GM12878 (cell line): ENCODE measurements at regions not wholly inside any gene's neighbourhood (a gene's known extent, or its start where the extent isn't known, plus 50 kb on each side); places are given as distances from the start of the nearest gene placed in this dataset.

Source experiments
- ATAC-seq: fragments of 200-7000 bp; cut with Tn5 transposase; 3 replicates; pipeline ENCODE4 v1.9.1; 2020; ENCODE audit warnings: mild to moderate bottlenecking, moderate library complexity
- BruUV-seq: library from RNA; stranded (reverse); fragments of 400-500 nt; replicated peaks from 2 replicates; lab custom pipeline; 2021; lab: Mats Ljungman, UMichigan
- CTCF ChIA-PET: fragments of 300-600 bp; sonication (Branson Sonifier 250); formaldehyde crosslinking; extraction: SDS; loops from one replicate; lab custom pipeline; 2021; ENCODE audit warnings: inconsistent platforms; lab: Yijun Ruan, JAX
- POLR2A ChIA-PET: fragments of 350-600 bp; formaldehyde crosslinking; extraction: SDS; loops from one replicate; lab custom pipeline; 2021; ENCODE audit warnings: inconsistent platforms; lab: Charles Lee
- RAD21 ChIA-PET: fragments of 300-600 bp; sonication (Branson Sonifier 250); formaldehyde crosslinking; loops from one replicate; lab custom pipeline; 2023; ENCODE audit warnings: antibody characterized with exemption; ENCODE audit not compliant: unreplicated experiment; lab: Charles Lee
- SMC1A ChIA-PET: fragments of 300-600 bp; sonication (Branson Sonifier 250); formaldehyde crosslinking; loops from one replicate; lab custom pipeline; 2023; ENCODE audit not compliant: unreplicated experiment, uncharacterized antibody; lab: Charles Lee
- DNase-seq: peaks from one replicate; pipeline ENCODE4 v3.0.0-alpha.2; 2011; ENCODE audit warnings: low read depth, low spot score
- FAIRE-seq: peaks from 3 replicates; lab custom pipeline; 2011; peaks lifted over from hg19 to GRCh38; lab: Jason Lieb, UNC
- H2AFZ ChIP-seq: 2 replicates; pipeline ENCODE4 v1.6.0; 2011; ENCODE audit warnings: low read depth, low read length, control low read depth; ENCODE audit not compliant: control insufficient read depth
- H3K27ac ChIP-seq: 2 replicates; pipeline ENCODE4 v1.5.1; 2011; ENCODE audit warnings: control low read depth; ENCODE audit not compliant: control insufficient read depth, insufficient read depth
- H3K27me3 ChIP-seq, 2 experiments: replicated peaks in 1 of 2; 2 replicates each; pipeline versions ENCODE4 v1.6.0 to v1.6.1; 2011; ENCODE audit warnings: low read length in 1 of 2; ENCODE audit not compliant: control insufficient read depth in 2 of 2, insufficient read depth in 2 of 2
- H3K36me3 ChIP-seq, 2 experiments: 2 replicates each; pipeline ENCODE4 v1.5.1; 2011; ENCODE audit warnings: low read length in 1 of 2; ENCODE audit not compliant: control insufficient read depth in 2 of 2, insufficient read depth in 2 of 2
- H3K4me1 ChIP-seq: 2 replicates; pipeline ENCODE4 v1.6.1; 2011; ENCODE audit warnings: mild to moderate bottlenecking, low read length, moderate library complexity, mixed read lengths; ENCODE audit not compliant: control insufficient read depth, insufficient read depth
- H3K4me2 ChIP-seq: 2 replicates; pipeline ENCODE4 v1.6.0; 2011; ENCODE audit warnings: control low read depth; ENCODE audit not compliant: control insufficient read depth, insufficient read depth
- H3K4me3 ChIP-seq: fragments of 200-600 bp; sonication (generic); 2 replicates; pipeline ENCODE4 v1.5.1; 2016
- H3K79me2 ChIP-seq: 2 replicates; pipeline ENCODE4 v1.6.0; 2011; ENCODE audit warnings: low read length; ENCODE audit not compliant: control insufficient read depth, insufficient read depth
- H3K9ac ChIP-seq: 2 replicates; pipeline ENCODE4 v1.8.0; 2011; ENCODE audit warnings: low read length, control low read depth, mixed read lengths; ENCODE audit not compliant: control insufficient read depth, insufficient read depth
- H3K9me3 ChIP-seq: replicated peaks from 3 replicates; pipeline ENCODE4 v1.5.1; 2011; ENCODE audit warnings: mild to moderate bottlenecking, low read length; ENCODE audit not compliant: control insufficient read depth, insufficient read depth
- H4K20me1 ChIP-seq: 2 replicates; pipeline ENCODE4 v1.6.0; 2011; ENCODE audit not compliant: control insufficient read depth, insufficient read depth
- BACH1 ChIP-seq: fragments of 450-650 bp; IDR thresholded peaks from 2 replicates; pipeline ENCODE4 v1.6.1; 2017; ENCODE audit warnings: mild to moderate bottlenecking, borderline replicate concordance
- CHD2 ChIP-seq: IDR thresholded peaks from 2 replicates; pipeline ENCODE4 v1.6.1; 2011; ENCODE audit warnings: low read depth, low read length, improper control_type of control experiment, borderline replicate concordance
- HDAC6 ChIP-seq: fragments of 200-600 bp; sonication (generic); IDR thresholded peaks from one replicate; pipeline ENCODE4 v1.8.0; 2017; ENCODE audit warnings: antibody characterized with exemption; ENCODE audit not compliant: unreplicated experiment
- NFXL1 ChIP-seq: fragments of 450-650 bp; IDR thresholded peaks from 2 replicates; pipeline ENCODE4 v1.6.1; 2017; ENCODE audit warnings: antibody characterized with exemption, mild to moderate bottlenecking, borderline replicate concordance
- NFYB ChIP-seq: IDR thresholded peaks from 2 replicates; pipeline ENCODE4 v1.6.1; 2011; ENCODE audit warnings: low read depth, mild to moderate bottlenecking, low read length, improper control_type of control experiment, moderate library complexity; ENCODE audit not compliant: insufficient read depth
- NR2C2 ChIP-seq: IDR thresholded peaks from 2 replicates; pipeline ENCODE4 v1.6.1; 2011; ENCODE audit warnings: borderline replicate concordance, low read depth; ENCODE audit not compliant: control insufficient read depth, insufficient read length
- RFX5 ChIP-seq: IDR thresholded peaks from 2 replicates; pipeline ENCODE4 v1.6.1; 2011; ENCODE audit warnings: low read depth, low read length, improper control_type of control experiment
- SIX5 ChIP-seq: IDR thresholded peaks from 2 replicates; pipeline ENCODE4 v1.6.1; 2011; ENCODE audit warnings: mild to moderate bottlenecking, low read depth, low read length, moderate library complexity; ENCODE audit not compliant: severe bottlenecking
- SMAD1 ChIP-seq: fragments of 450-650 bp; IDR thresholded peaks from 2 replicates; pipeline ENCODE4 v1.6.1; 2018; ENCODE audit warnings: mild to moderate bottlenecking, low read depth; ENCODE audit not compliant: partially characterized antibody
- SMARCA5 ChIP-seq: fragments of 450-650 bp; IDR thresholded peaks from 2 replicates; pipeline ENCODE4 v1.6.1; 2017; ENCODE audit warnings: mild to moderate bottlenecking
- SMC3 ChIP-seq: IDR thresholded peaks from 2 replicates; pipeline ENCODE4 v1.6.1; 2011; ENCODE audit warnings: low read length, improper control_type of control experiment, borderline replicate concordance
- ZBED1 ChIP-seq: IDR thresholded peaks from 2 replicates; pipeline ENCODE4 v1.6.1; 2016; ENCODE audit warnings: borderline replicate concordance
- ZNF24 ChIP-seq: fragments of 450-650 bp; IDR thresholded peaks from 2 replicates; pipeline ENCODE4 v1.6.1; 2017; ENCODE audit warnings: antibody characterized with exemption, mild to moderate bottlenecking
- WGBS: methylation state at CpG from one replicate; pipeline ENCODE4 v1.1.6; 2016; ENCODE audit warnings: low lambda C conversion rate; ENCODE audit not compliant: insufficient replicate concordance, insufficient coverage; ENCODE audit errors: missing lambda C conversion rate; 5-methylcytosine and 5-hydroxymethylcytosine counted together
- in situ Hi-C: fragments of 300-500 bp; cut with MboI; formaldehyde crosslinking; loops from 9 replicates; pipeline ENCODE4 v1.14.3; 2018; ENCODE audit warnings: mixed read lengths
- intact Hi-C: fragments of 100-400 bp; cut with micrococcal nuclease; formaldehyde crosslinking; loops from one replicate; pipeline ENCODE4 v1.14.2; 2022; ENCODE audit not compliant: unreplicated experiment
- TF ChIP-seq, protein P1 (sequence below): fragments of 450-650 bp; IDR thresholded peaks from 2 replicates; pipeline ENCODE4 v1.6.1; 2018; ENCODE audit warnings: borderline replicate concordance, mild to moderate bottlenecking; ENCODE audit not compliant: partially characterized antibody
- TF ChIP-seq, protein P2 (sequence below): IDR thresholded peaks from 2 replicates; pipeline ENCODE4 v1.6.1; 2012; ENCODE audit warnings: improper control_type of control experiment, low read depth, low read length; ENCODE audit not compliant: insufficient replicate concordance

DNA sequence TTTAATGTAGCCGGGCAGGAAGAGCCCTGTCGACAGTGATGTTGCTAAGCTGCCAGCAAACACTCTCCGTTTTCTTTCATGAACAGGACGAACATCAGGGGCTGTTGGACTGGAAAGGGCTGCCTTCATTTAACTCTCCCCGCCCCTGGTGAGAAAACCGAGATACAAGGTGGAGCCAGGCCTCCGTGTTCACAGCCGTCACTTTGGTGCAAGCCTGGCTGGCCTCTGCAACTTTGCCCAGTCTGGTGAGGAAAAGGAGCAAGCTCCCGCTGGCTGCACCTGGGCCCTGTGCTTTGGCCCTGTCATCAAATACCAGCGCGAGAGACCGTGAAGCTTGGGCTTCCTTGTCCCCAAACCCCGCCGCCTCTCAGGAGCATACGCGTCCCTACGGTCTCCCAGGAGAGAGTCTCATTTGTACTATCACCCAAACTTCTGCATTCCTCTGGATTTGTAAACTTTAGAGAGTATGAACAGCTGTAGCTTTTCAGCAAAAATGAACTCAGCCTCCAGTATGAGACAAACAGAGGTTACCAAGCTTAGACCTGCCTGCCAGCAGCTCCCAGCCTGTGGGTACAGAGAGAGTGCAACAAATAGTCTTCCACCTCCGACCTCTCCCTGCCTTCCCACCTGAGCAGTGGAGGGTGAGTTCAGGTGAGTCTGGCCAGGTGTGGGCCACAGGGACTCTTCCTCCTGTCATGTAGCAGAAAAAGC is 445.3 kb upstream of the MGMT start:
- BruUV-seq, result no TSS peak
- intact Hi-C loops (no loop called here), in situ Hi-C loops (no loop called here)
- ATAC-seq (no peak), FAIRE-seq (no peak), DNase-seq (no peak)
- CTCF ChIA-PET, result no interaction called here
- Histone ChIP-seq H3K4me3 (no peak overlapping the region), H3K9me3 (no peaks in the 10 kb centered on the region), H3K4me1 (no peaks in the 10 kb centered on the region), H4K20me1 (no peaks in the 10 kb centered on the region), H3K9ac (no peak overlapping the region), H3K27ac (no peak overlapping the region), H3K4me2 (no peak overlapping the region), H3K27me3 (no peaks in the 10 kb centered on the region), H2AFZ (no peak overlapping the region), H3K36me3 (no peaks in the 10 kb centered on the region), H3K79me2 (no peaks in the 10 kb centered on the region)
- 51% methylated on average over 18 of the region's 18 CpGs for WGBS
- RAD21 ChIA-PET, result no interaction called here
- POLR2A ChIA-PET, result no interaction called here
- SMC1A ChIA-PET, result no interaction called here
- no peak for TF ChIP-seq BACH1
- no peak for TF ChIP-seq SMARCA5
- no peak for TF ChIP-seq NFYB
- no peak for TF ChIP-seq SMC3
- no peak for TF ChIP-seq RFX5
- no peak for TF ChIP-seq NFXL1
- no peak for TF ChIP-seq SMAD1
- no peak for TF ChIP-seq ZBED1
- TF ChIP-seq, protein P1, sequence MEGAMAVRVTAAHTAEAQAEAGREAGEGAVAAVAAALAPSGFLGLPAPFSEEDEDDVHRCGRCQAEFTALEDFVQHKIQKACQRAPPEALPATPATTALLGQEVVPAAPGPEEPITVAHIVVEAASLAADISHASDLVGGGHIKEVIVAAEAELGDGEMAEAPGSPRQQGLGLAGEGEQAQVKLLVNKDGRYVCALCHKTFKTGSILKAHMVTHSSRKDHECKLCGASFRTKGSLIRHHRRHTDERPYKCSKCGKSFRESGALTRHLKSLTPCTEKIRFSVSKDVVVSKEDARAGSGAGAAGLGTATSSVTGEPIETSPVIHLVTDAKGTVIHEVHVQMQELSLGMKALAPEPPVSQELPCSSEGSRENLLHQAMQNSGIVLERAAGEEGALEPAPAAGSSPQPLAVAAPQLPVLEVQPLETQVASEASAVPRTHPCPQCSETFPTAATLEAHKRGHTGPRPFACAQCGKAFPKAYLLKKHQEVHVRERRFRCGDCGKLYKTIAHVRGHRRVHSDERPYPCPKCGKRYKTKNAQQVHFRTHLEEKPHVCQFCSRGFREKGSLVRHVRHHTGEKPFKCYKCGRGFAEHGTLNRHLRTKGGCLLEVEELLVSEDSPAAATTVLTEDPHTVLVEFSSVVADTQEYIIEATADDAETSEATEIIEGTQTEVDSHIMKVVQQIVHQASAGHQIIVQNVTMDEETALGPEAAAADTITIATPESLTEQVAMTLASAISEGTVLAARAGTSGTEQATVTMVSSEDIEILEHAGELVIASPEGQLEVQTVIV, result no peak
- TF ChIP-seq ZNF24, result no peak
- TF ChIP-seq NR2C2, result no peak
- TF ChIP-seq, protein P2, sequence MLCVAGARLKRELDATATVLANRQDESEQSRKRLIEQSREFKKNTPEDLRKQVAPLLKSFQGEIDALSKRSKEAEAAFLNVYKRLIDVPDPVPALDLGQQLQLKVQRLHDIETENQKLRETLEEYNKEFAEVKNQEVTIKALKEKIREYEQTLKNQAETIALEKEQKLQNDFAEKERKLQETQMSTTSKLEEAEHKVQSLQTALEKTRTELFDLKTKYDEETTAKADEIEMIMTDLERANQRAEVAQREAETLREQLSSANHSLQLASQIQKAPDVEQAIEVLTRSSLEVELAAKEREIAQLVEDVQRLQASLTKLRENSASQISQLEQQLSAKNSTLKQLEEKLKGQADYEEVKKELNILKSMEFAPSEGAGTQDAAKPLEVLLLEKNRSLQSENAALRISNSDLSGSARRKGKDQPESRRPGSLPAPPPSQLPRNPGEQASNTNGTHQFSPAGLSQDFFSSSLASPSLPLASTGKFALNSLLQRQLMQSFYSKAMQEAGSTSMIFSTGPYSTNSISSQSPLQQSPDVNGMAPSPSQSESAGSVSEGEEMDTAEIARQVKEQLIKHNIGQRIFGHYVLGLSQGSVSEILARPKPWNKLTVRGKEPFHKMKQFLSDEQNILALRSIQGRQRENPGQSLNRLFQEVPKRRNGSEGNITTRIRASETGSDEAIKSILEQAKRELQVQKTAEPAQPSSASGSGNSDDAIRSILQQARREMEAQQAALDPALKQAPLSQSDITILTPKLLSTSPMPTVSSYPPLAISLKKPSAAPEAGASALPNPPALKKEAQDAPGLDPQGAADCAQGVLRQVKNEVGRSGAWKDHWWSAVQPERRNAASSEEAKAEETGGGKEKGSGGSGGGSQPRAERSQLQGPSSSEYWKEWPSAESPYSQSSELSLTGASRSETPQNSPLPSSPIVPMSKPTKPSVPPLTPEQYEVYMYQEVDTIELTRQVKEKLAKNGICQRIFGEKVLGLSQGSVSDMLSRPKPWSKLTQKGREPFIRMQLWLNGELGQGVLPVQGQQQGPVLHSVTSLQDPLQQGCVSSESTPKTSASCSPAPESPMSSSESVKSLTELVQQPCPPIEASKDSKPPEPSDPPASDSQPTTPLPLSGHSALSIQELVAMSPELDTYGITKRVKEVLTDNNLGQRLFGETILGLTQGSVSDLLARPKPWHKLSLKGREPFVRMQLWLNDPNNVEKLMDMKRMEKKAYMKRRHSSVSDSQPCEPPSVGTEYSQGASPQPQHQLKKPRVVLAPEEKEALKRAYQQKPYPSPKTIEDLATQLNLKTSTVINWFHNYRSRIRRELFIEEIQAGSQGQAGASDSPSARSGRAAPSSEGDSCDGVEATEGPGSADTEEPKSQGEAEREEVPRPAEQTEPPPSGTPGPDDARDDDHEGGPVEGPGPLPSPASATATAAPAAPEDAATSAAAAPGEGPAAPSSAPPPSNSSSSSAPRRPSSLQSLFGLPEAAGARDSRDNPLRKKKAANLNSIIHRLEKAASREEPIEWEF, result no peak
- no peak for TF ChIP-seq HDAC6
- TF ChIP-seq CHD2, result no peak
- TF ChIP-seq SIX5, result no peak
